GM18870 (cell line): ENCODE measurements at regions not wholly inside any gene's neighbourhood (a gene's known extent, or its start where the extent isn't known, plus 50 kb on each side); places are given as distances from the start of the nearest gene placed in this dataset.
"Not testable (repeated sequence)": the region's sequence is repeated elsewhere in the genome, so short reads cannot be mapped to it uniquely, and the experiment has no call there.

Experiments used
- ATAC-seq: cut with Tn5 transposase; IDR thresholded peaks from one replicate; pipeline ENCODE4 v1.9.1; 2021; ENCODE audit warnings: moderate library complexity; ENCODE audit not compliant: unreplicated experiment

DNA sequence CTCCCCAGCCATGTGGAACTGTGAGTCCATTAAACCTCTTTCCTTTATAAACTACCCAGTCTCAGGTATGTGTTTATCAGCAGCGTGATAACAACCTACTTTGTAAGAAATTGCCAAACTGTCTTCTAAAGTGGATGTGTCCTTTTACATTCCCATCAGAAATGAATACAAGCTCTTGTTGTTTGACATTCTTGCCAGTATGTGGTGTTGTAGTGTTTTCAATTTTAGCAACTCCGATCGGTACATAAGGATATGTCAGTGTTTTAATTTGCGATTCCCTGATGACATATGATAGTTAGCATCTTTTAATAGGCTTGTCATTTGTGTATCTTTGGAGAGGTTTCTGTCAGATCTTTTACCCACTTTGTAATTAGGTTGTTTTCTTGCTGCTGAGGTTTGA lies 1156.3 kb upstream of the CRIM1 start:
- no peak for ATAC-seq

DNA sequence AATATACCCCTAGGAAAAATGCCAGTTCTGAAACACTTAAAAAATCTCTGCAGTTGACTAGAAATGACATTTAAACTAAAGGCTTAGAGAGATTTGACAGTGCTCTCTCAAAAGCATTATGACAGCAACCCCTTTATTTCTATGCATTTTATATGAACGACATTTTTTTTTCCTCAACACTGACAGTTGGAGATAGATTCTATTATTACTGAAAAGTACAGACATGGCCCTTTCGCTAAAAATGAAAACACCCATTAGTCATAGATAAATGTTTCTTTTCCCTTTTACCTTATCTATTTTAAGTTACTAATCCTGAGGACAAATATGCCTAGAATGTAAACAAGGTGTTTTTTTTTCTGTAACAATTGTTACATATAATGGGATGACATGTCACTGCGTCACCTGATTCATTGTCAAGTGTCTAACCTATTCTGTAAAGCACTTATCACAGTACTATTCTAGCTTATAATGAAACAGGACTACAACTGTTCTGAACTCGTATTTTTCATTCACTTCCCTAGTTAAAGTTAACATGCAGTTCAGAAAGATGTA lies 1169.6 kb upstream of the CRIM1 start:
- ATAC-seq: no peak

DNA sequence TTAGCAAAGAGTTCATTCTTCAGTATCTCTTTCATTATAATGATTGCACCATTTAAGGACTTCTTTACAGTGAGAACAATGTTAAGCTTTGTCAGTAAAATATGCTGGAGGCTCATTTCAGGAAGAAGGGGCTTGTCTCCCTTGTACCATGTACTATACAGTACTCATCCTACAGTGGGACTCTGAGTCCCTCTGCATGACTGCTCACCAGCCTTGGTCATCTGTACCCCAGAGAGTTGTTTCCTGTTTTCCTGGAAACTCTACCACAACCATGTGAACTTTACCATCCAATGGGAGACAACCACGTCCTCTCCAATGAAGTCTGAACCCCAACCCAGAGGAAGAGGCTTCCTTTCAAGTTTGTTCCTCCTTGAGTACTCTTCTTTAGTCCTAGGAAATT lies 1171.1 kb upstream of the CRIM1 start:
- no peak for ATAC-seq

- ATAC-seq: not testable (repeated sequence)
Observed at GRCh38 chr2:35176726-35177125, 1178.9 kb upstream of the CRIM1 start.

DNA sequence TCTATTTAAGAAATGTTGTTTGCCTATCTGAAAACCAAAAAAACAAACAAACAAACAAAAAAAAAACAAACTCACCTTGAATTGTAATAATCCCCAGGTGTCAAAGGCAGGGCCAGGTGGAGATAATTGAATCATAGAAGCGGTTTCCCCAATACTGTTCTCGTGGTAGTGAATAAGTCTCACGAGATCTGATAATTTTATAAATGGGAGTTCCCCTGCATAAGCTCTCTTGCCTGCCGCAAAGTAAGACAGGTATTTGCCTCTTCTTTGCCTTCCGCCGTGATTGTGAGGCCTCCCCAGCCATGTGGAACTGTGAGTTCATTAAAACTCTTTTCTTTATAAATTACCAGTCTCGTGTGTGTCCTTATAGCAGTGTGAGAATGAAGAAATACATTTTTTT lies 1180.7 kb upstream of the CRIM1 start:
- no peak for ATAC-seq

DNA sequence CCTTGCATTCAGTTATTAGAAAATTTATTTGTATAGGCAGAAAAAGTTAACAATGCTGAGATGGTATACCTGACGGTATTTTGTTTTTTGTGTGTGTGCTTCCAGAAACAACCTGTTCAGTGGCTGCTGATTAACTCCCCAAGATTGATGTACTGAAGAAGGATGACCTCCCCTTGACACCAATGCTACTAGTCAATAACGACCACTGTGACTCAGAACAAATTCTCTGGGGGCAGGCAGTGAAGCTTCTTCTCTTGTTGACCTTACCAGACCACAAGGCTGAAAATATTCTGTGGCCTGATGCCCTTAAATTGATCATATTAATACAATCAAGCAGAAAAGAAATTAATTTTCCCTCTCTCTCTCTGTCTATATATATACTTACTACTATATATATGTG lies 1182.9 kb upstream of the CRIM1 start:
- no peak for ATAC-seq

DNA sequence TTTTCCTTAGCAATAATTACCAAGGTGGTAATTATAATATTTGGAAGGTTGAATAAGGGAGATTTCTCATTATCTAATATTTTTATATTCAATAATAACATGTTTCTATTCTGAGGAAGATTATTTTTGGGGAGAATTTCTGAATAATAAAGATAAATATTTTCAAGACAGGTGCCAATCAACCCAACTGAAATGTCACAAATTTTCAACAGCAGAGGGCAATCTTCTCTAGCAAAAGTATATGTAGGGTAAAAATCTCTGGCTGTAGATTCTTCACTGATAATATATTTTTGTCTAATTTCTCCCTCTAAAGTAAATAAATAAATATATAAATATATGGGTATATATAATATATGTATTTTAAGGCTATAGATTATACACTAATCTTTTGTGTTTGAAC lies 1187.2 kb upstream of the CRIM1 start:
- ATAC-seq: no peak

- no peak for ATAC-seq
Observed at GRCh38 chr2:35163948-35164347, 1191.6 kb upstream of the CRIM1 start.

GRCh38 chr2:35160871-35161270 lies 1194.7 kb upstream of the CRIM1 start:
- no peak for ATAC-seq

DNA sequence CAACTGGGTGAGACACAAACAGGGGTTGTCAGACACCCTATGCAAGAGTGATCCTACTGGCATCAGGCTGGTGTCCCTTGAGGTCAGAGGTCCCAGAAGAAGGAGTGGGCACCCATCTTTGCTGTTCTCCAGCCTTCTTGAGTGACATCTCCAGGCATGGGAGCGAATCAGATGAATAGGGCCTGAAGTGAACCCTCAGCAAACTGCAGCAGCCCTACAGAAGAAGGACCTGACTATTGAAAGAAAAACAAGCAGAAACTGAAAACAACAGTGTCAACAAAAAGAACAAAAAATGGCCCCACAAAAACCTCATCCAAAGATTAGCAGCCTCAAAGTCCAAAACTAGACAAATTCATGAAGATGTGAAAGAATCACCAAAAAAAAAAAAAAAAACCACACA lies 1229.7 kb upstream of the CRIM1 start:
- ATAC-seq: no peak

GRCh38 chr2:35125278-35125677 lies 1230.3 kb upstream of the CRIM1 start:
- ATAC-seq: no peak

DNA sequence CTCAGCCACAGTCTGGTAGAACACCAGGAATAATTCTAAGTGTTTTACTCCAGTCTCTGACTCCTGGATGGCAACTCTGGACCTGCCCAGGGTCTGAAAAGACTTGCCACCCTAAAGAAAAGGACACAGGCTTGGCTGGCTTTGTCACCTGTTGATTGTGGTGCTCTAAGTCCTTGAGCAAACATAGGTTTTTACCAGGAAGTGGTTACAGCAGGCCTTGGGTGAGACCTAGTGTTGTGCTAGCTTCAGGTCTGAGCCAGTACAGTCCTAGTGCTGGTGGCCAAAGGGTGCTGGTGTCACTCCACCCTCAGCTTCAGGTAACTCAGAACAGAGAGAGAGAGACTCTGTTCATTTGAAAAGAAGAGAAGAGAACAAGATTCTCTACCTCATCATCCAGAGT lies 1239.4 kb upstream of the CRIM1 start:
- ATAC-seq: no peak

- ATAC-seq: no peak
Observed at GRCh38 chr2:35114765-35115164, 1240.8 kb upstream of the CRIM1 start.

DNA sequence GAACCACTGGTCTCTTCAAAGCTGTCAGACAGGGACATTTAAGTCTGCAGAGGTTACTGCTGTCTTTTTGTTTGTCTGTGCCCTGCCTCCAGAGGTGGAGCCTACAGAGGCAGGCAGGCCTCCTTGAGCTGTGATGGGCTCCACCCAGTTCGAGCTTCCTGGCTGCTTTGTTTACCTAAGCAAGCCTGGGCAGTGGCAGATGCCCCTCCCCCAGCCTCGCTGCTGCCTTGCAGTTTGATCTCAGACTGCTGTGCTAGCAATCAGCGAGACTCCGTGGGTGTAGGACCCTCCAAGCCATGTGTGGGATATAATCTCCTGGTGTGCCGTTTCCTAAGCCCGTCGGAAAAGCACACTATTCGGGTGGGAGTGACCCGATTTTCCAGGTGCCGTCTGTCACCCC lies 1243.2 kb upstream of the CRIM1 start:
- not testable (repeated sequence) for ATAC-seq

- no peak for ATAC-seq
Observed at GRCh38 chr2:35104309-35104708, 1251.3 kb upstream of the CRIM1 start.

GRCh38 chr2:35099342-35099741 lies 1256.2 kb upstream of the CRIM1 start:
- no peak for ATAC-seq

DNA sequence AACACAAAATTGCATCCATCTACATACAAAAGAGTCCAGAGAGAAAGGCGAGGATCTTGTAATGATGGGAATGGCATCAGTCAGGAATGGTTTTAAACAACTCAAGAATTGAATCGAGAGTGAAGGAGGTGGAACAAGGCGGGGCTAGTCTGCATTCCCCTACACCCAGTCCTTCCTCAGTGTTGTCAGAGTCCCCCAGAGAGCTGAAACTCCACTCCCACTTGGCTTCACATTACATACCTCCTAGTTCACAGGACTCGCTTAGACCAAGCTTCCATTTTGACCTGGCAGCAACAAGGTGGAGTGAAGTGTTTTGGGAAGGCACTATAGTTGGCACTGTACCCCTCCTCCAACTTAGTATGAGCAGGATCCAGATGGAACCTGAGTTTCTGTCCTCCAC lies 1273.5 kb upstream of the CRIM1 start:
- ATAC-seq: no peak

DNA sequence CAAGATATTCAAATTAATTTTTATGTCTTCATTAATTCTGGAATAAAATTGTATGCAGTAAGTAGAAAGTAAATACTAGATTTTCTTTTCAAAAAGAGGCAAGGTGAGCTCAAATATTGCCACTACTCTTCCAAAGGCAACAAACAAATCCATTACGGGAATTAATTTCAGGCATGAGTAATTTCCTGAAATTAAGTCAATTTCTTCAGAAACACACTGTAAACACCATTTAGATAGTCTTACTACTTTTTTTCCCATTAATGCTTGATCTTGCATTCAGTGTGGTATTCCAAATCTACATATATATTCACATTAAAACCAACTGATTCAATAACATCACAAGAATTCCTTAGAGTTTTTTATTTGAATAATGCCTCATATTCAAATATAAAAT lies 1274.0 kb upstream of the CRIM1 start:
- no peak for ATAC-seq

- ATAC-seq: no peak
Observed at GRCh38 chr2:35081001-35081621, 1274.5 kb upstream of the CRIM1 start.

- no peak for ATAC-seq
Observed at GRCh38 chr2:35080231-35080910, 1275.2 kb upstream of the CRIM1 start.

DNA sequence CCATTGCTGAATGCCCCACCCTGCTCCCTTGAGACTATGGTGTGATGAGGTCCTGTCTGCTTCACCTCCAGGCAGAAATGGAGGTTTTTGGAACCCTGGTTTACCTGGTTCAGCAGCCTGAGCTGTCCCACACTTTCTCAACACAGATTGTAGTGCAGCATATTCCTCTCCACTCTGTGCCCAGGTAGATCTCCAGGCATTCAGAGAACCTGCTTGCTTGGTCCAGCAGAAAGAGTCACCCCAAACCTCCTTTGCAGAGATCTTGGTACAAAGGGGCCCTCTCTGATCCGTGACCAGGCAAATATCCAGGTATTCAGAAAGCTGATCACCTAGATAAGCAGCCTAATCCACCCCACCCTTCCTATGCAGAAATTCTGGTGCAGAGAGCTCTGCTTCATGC lies 1288.2 kb upstream of the CRIM1 start:
- ATAC-seq: no peak

- no peak for ATAC-seq
Observed at GRCh38 chr2:35063836-35064235, 1291.7 kb upstream of the CRIM1 start.

DNA sequence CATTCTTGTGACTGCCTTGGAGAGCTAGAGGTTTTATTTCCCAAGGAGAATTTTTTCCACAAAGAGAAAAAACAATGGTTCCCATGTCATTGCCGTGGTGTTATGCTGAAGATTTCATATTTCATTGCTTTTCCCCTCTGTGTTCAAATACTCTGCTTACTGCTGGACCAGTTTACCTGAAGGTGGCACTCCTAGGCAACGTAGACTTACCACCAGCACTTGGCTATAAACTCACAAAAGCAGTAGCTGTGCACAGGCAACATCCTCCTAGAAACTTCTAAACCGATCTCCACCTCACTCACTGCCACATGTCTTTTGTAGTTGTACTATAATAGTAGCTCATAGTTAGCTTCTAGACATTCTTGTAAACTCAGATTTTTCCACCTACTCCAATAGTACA lies 1319.7 kb upstream of the CRIM1 start:
- ATAC-seq: no peak
